ELF-1 (cell line): ENCODE measurements at regions not wholly inside any gene's neighbourhood (a gene's known extent, or its start where the extent isn't known, plus 50 kb on each side); places are given as distances from the start of the nearest gene placed in this dataset.

Experiments used
- DNase-seq: peaks from one replicate; pipeline ENCODE4 v3.0.0-alpha.2; 2016; ENCODE audit warnings: low read depth, low spot score

DNA sequence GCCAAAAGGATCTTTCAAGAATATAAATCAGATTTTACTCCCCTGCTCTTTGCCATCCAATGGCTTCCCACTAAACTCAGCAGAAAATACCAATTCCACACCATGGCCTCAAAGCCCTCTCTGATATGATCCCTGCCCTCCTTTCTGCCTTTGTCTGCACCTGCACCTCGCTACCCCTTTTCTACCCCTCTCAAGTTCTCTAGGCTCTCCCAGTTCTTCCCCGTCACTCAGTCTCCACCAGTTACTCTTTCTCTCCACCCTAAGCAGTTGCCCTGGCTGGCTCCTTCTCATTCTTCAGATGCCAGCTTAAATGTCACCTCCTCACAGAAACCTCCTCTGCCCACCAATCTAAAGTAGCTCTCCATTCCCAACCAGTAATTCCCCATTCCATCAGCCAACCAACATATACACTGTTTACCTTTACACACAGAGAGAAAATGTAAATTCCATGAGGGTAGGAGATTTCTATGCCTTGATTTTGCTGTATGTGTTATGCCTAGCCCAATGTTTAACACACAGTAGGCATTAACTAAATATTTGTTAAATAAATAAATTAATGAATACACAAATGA is 93.6 kb upstream of the LPP start:
- no peak for DNase-seq

DNA sequence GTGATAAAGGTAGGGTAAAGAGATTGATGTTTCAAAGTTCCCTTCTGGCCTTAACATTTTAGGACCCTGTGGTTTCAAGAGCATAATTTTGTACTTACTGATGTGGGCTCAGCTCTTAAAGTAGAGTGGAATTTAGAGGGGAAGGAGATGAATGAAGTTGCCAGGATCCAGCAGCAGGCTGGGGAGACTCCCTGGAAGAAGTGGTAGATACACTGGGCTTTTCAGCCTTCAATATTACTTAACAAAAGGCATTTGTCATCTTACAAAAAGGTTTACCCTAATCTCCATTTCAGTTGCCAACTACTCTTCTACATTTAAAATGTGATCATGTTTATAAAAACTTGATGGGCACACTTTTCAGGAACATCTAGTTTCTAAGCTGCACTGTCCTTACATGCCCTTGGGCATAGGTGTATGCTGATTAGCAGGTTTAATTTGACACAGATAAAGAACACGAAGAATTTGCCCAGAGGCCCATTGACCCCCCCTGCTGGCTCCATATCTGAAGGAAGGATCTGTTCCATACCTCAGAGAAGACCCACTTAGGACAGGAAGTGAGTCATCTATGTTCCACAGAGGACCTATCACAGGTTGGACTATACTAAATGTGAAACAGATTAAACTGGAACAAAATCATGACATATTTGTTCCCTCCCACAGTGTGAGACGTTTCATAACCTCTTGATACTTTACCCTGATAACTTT is 93.0 kb upstream of the LPP start:
- peak; percentile 93 for DNase-seq

DNA sequence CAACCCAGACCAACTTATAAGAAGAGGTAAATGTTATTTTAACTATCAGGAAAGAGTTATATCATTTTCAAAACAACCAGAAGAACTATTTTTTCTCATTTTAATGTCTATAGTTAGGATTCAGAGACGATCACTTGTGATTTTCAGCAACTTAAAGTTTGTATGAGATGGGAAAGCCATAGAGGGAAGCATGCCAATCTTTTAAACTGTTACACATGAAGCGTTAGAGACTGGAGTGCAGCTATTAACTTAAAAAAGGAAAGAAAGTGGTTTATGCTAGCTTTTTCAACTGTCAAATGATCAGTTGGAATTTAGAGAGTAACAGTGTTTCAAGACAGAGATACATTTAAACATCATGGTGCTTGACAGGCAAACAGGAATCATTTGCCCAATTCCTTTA is 91.7 kb upstream of the LPP start:
- DNase-seq = no peak

GRCh38 chr3:188064831-188065493 is 89.0 kb upstream of the LPP start:
- DNase-seq = no peak

- no peak for DNase-seq
Observed at GRCh38 chr3:188066141-188066540, 87.8 kb upstream of the LPP start.

GRCh38 chr3:188067932-188068331 is 86.0 kb upstream of the LPP start:
- no peak for DNase-seq

GRCh38 chr3:188068342-188068741 is 85.6 kb upstream of the LPP start:
- no peak for DNase-seq

DNA sequence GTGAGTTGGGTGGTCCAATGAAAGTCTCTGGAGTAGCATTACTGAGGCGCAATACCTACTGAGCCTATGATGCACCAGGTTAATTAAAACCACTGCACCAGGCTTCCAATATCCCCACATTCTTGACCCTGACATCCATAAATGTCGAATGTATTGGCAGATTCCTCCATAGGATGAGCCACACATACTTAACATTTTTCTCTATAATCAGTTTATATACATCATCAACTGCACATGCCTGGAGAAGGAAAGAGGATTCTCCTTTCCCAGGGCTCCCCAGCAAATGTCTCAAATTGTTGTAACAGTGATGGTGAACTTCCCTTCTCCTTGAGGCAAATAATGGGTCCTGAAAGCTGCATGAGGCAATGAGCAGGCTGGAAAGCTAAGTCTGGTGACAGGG is 82.3 kb upstream of the LPP start:
- no peak for DNase-seq

DNA sequence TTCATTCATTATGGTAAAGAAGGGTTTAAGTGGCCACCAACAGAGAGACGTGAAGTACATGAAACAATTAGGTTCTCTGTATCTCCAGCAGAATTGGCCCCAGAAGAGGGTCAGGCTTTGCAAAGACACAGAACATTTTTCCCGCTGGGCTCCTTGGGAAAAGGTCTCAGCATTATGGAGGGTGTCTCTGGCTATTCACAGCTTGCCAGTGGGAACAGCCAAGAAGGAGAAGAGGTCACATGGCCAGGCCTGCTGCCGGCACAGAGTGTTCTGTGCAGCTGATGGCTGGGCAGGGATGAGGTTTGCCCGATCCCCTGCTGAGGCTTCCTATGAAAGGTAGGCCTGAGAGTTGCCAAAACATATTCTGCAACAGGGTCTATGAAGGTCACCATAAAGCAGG is 77.8 kb upstream of the LPP start:
- no peak for DNase-seq

- no peak for DNase-seq
Observed at GRCh38 chr3:188077160-188077799, 76.7 kb upstream of the LPP start.

DNA sequence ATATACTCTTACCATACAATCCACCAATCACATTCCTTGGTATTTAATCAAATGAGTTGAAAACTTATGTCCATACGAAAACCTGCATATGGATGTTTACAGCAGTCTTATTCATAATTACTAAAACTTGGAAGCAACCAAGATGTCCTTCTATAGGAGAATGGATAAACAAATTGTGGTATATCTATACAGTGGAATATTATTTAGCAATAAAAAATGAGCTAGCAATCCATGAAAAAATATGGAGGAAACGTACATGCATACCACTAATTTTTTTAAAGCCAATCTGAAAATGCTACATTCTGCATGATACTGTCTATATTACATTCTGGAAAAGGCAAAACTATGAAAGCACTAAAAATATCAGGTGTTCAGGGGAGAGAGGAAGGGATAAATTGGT is 73.9 kb upstream of the LPP start:
- no peak for DNase-seq

GRCh38 chr3:188082031-188082430 is 71.9 kb upstream of the LPP start:
- no peak for DNase-seq

- no peak for DNase-seq
Observed at GRCh38 chr3:188082450-188082849, 71.5 kb upstream of the LPP start.

DNA sequence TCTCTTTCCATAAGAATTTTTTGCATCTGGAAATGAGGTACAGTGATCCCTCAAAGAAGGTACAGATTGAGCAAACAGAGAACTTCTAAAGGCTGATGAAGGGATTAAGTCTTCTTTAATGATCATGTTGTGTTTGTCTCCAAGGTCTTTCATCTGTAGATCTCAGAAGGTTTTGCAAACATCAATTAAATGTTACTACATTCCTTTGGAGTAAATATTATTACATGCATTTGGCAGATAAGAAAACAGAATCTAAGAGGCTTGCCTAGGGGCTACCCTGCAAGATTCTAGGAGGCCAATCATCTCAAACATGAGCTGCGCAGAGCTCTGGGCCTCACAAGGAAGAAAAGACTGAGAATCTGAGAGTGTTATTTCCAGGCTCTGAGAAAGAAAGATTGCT is 70.9 kb upstream of the LPP start:
- DNase-seq = no peak

- DNase-seq = peak; percentile 28
Observed at GRCh38 chr3:188084752-188085583, 69.0 kb upstream of the LPP start.

- no peak for DNase-seq
Observed at GRCh38 chr3:188085584-188086560, 68.1 kb upstream of the LPP start.

- DNase-seq = no peak
Observed at GRCh38 chr3:188088948-188089685, 64.8 kb upstream of the LPP start.

DNA sequence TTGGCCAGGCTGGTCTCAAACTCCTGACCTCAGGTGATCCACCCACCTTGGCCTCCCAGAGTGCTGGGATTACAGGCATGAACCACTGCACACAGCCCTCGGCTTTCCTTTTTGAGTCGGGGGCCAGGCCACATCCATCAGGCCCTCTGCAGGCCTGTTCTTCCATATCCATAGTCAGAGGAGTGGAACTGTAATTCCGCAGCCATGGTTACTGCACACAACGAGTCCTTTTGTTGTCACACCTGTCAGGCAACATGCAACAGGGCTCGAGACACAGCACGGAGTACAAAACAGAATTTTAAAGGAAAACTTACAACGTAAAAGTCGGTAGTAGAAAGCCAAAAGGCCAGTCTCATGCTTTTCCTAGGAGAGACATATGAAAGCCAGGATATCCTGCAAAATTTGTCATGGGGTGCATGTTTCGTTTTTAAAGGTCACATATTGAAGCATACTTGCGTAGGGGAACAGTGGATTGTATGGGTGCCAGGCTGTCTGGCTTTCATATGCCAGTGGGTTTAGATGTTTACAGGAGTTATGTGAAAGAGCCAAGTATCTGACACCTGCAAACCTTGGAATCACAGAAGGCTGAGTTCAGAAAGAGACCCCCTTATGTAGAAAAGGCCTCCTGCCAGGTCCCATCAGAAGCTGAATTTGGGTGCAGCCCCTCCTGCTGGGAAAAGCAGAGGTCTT is 63.2 kb upstream of the LPP start:
- no peak for DNase-seq

DNA sequence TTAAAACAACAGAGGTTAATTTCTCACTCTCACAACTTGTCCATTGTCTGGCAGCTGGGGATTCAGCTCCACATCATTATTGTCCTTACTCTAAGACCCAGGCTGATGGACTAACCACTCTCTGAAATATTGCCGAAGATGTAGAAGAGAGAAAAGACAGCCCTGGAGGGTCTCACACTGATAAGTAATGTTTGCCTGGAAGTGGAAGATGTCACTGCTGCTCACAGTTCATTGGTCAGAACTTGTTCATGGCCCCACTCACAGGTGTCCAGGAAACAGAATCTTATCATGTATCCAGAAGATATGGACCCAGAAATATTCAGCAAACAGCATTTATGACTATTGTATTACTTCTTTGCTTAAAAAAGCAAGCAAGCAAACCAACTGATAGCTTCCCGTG is 62.2 kb upstream of the LPP start:
- no peak for DNase-seq
